ENCODE measurements at regions not wholly inside any gene's neighbourhood (a gene's known extent, or its start where the extent isn't known, plus 50 kb on each side); places are given as distances from the start of the nearest gene placed in this dataset.

- no peaks in the 10 kb centered on the region for H3K9me3 ChIP-seq (ENCODE audit: low read length)
- H3K36me3 ChIP-seq (ENCODE audit: insufficient read depth, low read length), result no peaks in the 10 kb centered on the region
- no peak overlapping the region for H3K4me2 ChIP-seq (ENCODE audit: low read length)
- no peak overlapping the region for H2AFZ ChIP-seq (ENCODE audit: low read depth, low read length)
- H3K27me3 ChIP-seq (ENCODE audit: insufficient read depth, low read depth, low read length), result no peaks in the 10 kb centered on the region
- H3K9me2 ChIP-seq (ENCODE audit: insufficient read depth, low read length), result no peaks in the 10 kb centered on the region
- no peak overlapping the region for H3K4me3 ChIP-seq (ENCODE audit: low read length)
- H3K27ac ChIP-seq (ENCODE audit: low read length), result no peak overlapping the region
- TF ChIP-seq RAD21 (conservative IDR thresholded peaks at IDR 0.05), result no peak
- TF ChIP-seq EZH2 (IDR thresholded peaks at IDR 0.05; ENCODE audit: borderline replicate concordance, insufficient read depth, low read length, poor library complexity, severe bottlenecking), result no peak
- no peak for TF ChIP-seq POLR2AphosphoS5 (IDR thresholded peaks at IDR 0.05)
- no peaks in the 10 kb centered on the region for H3K79me2 ChIP-seq (replicated peaks; ENCODE audit: insufficient read depth, low read length)
- no peaks in the 10 kb centered on the region for H4K20me1 ChIP-seq (ENCODE audit: insufficient read depth)
- no peaks in the 10 kb centered on the region for H3F3A ChIP-seq (ENCODE audit: insufficient read depth, low read length, poor library complexity, severe bottlenecking)
- H3K9ac ChIP-seq (ENCODE audit: low read length), result no peak overlapping the region
Measured at GRCh38 chrX:5536261-5536660, 692.4 kb downstream of the NLGN4X start.

GRCh38 chrX:5528057-5528456 lies 700.6 kb downstream of the NLGN4X start:
- no peaks in the 10 kb centered on the region for H3K9me3 ChIP-seq (ENCODE audit: low read length)
- no peaks in the 10 kb centered on the region for H3K27me3 ChIP-seq (ENCODE audit: insufficient read depth, low read depth, low read length)
- no peaks in the 10 kb centered on the region for H3F3A ChIP-seq (ENCODE audit: insufficient read depth, low read length, poor library complexity, severe bottlenecking)
- H3K79me2 ChIP-seq (replicated peaks; ENCODE audit: insufficient read depth, low read length), result no peaks in the 10 kb centered on the region
- no peak overlapping the region for H3K4me2 ChIP-seq (ENCODE audit: low read length)
- no peak overlapping the region for H3K27ac ChIP-seq (ENCODE audit: low read length)
- no peaks in the 10 kb centered on the region for H3K9me2 ChIP-seq (ENCODE audit: insufficient read depth, low read length)
- H2AFZ ChIP-seq (ENCODE audit: low read depth, low read length), result no peak overlapping the region
- H3K9ac ChIP-seq (ENCODE audit: low read length), result no peak overlapping the region
- H3K36me3 ChIP-seq (ENCODE audit: insufficient read depth, low read length), result no peaks in the 10 kb centered on the region
- H4K20me1 ChIP-seq (ENCODE audit: insufficient read depth), result no peaks in the 10 kb centered on the region
- TF ChIP-seq REST (IDR thresholded peaks at IDR 0.05; ENCODE audit: borderline replicate concordance) (no peak), POLR2AphosphoS5 (IDR thresholded peaks at IDR 0.05) (no peak), RAD21 (conservative IDR thresholded peaks at IDR 0.05) (no peak), MXI1 (conservative IDR thresholded peaks at IDR 0.05; ENCODE audit: poor library complexity, severe bottlenecking) (no peak), EZH2 (IDR thresholded peaks at IDR 0.05; ENCODE audit: borderline replicate concordance, insufficient read depth, low read length, poor library complexity, severe bottlenecking) (no peak), SMC3 (conservative IDR thresholded peaks at IDR 0.05; ENCODE audit: poor library complexity) (no peak), EP300 (conservative IDR thresholded peaks at IDR 0.05; ENCODE audit: poor library complexity, severe bottlenecking) (no peak), TAF1 (IDR thresholded peaks at IDR 0.05; ENCODE audit: low read depth) (no peak), CTCF (IDR thresholded peaks at IDR 0.05; ENCODE audit: poor library complexity, severe bottlenecking) (no peak)
- no peak overlapping the region for H3K4me3 ChIP-seq (ENCODE audit: low read length)

- no peak overlapping the region for H3K27ac ChIP-seq (ENCODE audit: low read length)
- H2AFZ ChIP-seq (ENCODE audit: low read depth, low read length), result no peak overlapping the region
- H3K79me2 ChIP-seq (replicated peaks; ENCODE audit: insufficient read depth, low read length), result no peaks in the 10 kb centered on the region
- no peak overlapping the region for H3K4me3 ChIP-seq (ENCODE audit: low read length)
- H3K9ac ChIP-seq (ENCODE audit: low read length), result no peak overlapping the region
- no peak overlapping the region for H3K4me2 ChIP-seq (ENCODE audit: low read length)
- H3K36me3 ChIP-seq (ENCODE audit: insufficient read depth, low read length), result no peaks in the 10 kb centered on the region
- no peaks in the 10 kb centered on the region for H3K27me3 ChIP-seq (ENCODE audit: insufficient read depth, low read depth, low read length)
- H4K20me1 ChIP-seq (ENCODE audit: insufficient read depth), result no peaks in the 10 kb centered on the region
- no peaks in the 10 kb centered on the region for H3K9me3 ChIP-seq (ENCODE audit: low read length)
- no peak for TF ChIP-seq TAF1 (IDR thresholded peaks at IDR 0.05; ENCODE audit: low read depth)
- TF ChIP-seq CTCF (IDR thresholded peaks at IDR 0.05; ENCODE audit: poor library complexity, severe bottlenecking), result no peak
- no peak for TF ChIP-seq SMC3 (conservative IDR thresholded peaks at IDR 0.05; ENCODE audit: poor library complexity)
- no peak for TF ChIP-seq MXI1 (conservative IDR thresholded peaks at IDR 0.05; ENCODE audit: poor library complexity, severe bottlenecking)
- TF ChIP-seq REST (IDR thresholded peaks at IDR 0.05; ENCODE audit: borderline replicate concordance), result no peak
- no peak for TF ChIP-seq POLR2AphosphoS5 (IDR thresholded peaks at IDR 0.05)
- TF ChIP-seq EP300 (conservative IDR thresholded peaks at IDR 0.05; ENCODE audit: poor library complexity, severe bottlenecking), result no peak
- no peak for TF ChIP-seq RAD21 (conservative IDR thresholded peaks at IDR 0.05)
- TF ChIP-seq EZH2 (IDR thresholded peaks at IDR 0.05; ENCODE audit: borderline replicate concordance, insufficient read depth, low read length, poor library complexity, severe bottlenecking), result no peak
- H3K9me2 ChIP-seq (ENCODE audit: insufficient read depth, low read length), result no peaks in the 10 kb centered on the region
- no peaks in the 10 kb centered on the region for H3F3A ChIP-seq (ENCODE audit: insufficient read depth, low read length, poor library complexity, severe bottlenecking)
Measured at GRCh38 chrX:5526191-5526590, 702.5 kb downstream of the NLGN4X start.

All from neural cell (in vitro differentiated cells).